AG04450 (cell line): ENCODE measurements at regions not wholly inside any gene's neighbourhood (a gene's known extent, or its start where the extent isn't known, plus 50 kb on each side); places are given as distances from the start of the nearest gene placed in this dataset.
A peak's percentile ranks its signal among the peaks of the same experiment; 100 is the strongest.
"Not testable (repeated sequence)": the region's sequence is repeated elsewhere in the genome, so short reads cannot be mapped to it uniquely, and the experiment has no call there.

Experiments
- CTCF ChIA-PET: fragments of 300-600, 350-600 bp; formaldehyde crosslinking; extraction: SDS; loops from one replicate; lab custom pipeline; 2022; ENCODE audit warnings: antibody characterized with exemption, inconsistent platforms; lab: Charles Lee
- POLR2A ChIA-PET: fragments of 350-600 bp; formaldehyde crosslinking; extraction: SDS; loops from one replicate; lab custom pipeline; 2021; ENCODE audit warnings: antibody characterized with exemption, inconsistent platforms; lab: Yijun Ruan, JAX
- DNase-seq: peaks from one replicate; pipeline ENCODE4 v3.0.0-alpha.2; 2011; ENCODE audit warnings: low read depth, low spot score
- H3K27ac ChIP-seq: one replicate; pipeline ENCODE4 v1.5.1; 2012; ENCODE audit warnings: low read depth, low read length, control low read depth
- H3K27me3 ChIP-seq: one replicate; pipeline ENCODE4 v1.6.0; 2012; ENCODE audit warnings: low read length; ENCODE audit not compliant: control insufficient read depth, insufficient read depth
- H3K4me3 ChIP-seq: 2 replicates; pipeline ENCODE4 v1.5.1; 2011; ENCODE audit warnings: mild to moderate bottlenecking, low read depth, low read length, control low read depth
- H3K9me3 ChIP-seq: 2 replicates; pipeline ENCODE4 v1.5.1; 2012; ENCODE audit warnings: low read length; ENCODE audit not compliant: control insufficient read depth, insufficient read depth
- CTCF ChIP-seq: IDR thresholded peaks from 2 replicates; pipeline ENCODE4 v1.5.1; 2011; ENCODE audit warnings: low read depth, low read length, control low read depth, inconsistent platforms

GRCh38 chr1:232575763-232576040, 54.2 kb downstream of the SIPA1L2 start:
- no peak overlapping the region for H3K4me3 ChIP-seq
- POLR2A ChIA-PET = no interaction called here
- CTCF ChIA-PET = no interaction called here
- no peaks in the 10 kb centered on the region for H3K9me3 ChIP-seq
- H3K27ac ChIP-seq = no peak overlapping the region
- DNase-seq = no peak
- no peak for TF ChIP-seq CTCF
- no peaks in the 10 kb centered on the region for H3K27me3 ChIP-seq

GRCh38 chr1:232574889-232575762, 54.8 kb downstream of the SIPA1L2 start:
- no peaks in the 10 kb centered on the region for H3K27me3 ChIP-seq
- DNase-seq = peak; percentile 30
- no peak overlapping the region for H3K27ac ChIP-seq
- H3K9me3 ChIP-seq = no peaks in the 10 kb centered on the region
- no peak for TF ChIP-seq CTCF
- CTCF ChIA-PET = no interaction called here
- POLR2A ChIA-PET = no interaction called here
- peak overlapping the region; percentile 2; the same call in 1 of the 2 replicates for H3K4me3 ChIP-seq

GRCh38 chr1:232574077-232574476, 55.9 kb downstream of the SIPA1L2 start:
- no peak overlapping the region for H3K27ac ChIP-seq
- ChIA-PET CTCF (interaction anchor here (0.6 kb wide), 1 partner anchor 24 kb away, joined by 5 read pairs; no protein-coding TSS in a partner anchor), POLR2A (no interaction called here)
- H3K9me3 ChIP-seq = no peaks in the 10 kb centered on the region
- no peak for TF ChIP-seq CTCF
- DNase-seq = no peak
- H3K4me3 ChIP-seq = no peak overlapping the region
- no peaks in the 10 kb centered on the region for H3K27me3 ChIP-seq

GRCh38 chr1:232571523-232571922, 58.4 kb downstream of the SIPA1L2 start:
- DNase-seq = no peak
- Histone ChIP-seq H3K4me3 (no peak overlapping the region), H3K27me3 (no peaks in the 10 kb centered on the region), H3K27ac (no peak overlapping the region), H3K9me3 (no peaks in the 10 kb centered on the region)
- ChIA-PET POLR2A (no interaction called here), CTCF (no interaction called here)
- TF ChIP-seq CTCF = no peak

- no peak for TF ChIP-seq CTCF
- POLR2A ChIA-PET = no interaction called here
- DNase-seq = no peak
- CTCF ChIA-PET = no interaction called here
- Histone ChIP-seq H3K9me3 (no peaks in the 10 kb centered on the region), H3K27me3 (no peaks in the 10 kb centered on the region), H3K27ac (no peak overlapping the region), H3K4me3 (no peak overlapping the region)
Observed at GRCh38 chr1:232570007-232570406, 59.9 kb downstream of the SIPA1L2 start.

- DNase-seq, H3K4me3 ChIP-seq, H3K27ac ChIP-seq, H3K27me3 ChIP-seq, H3K9me3 ChIP-seq, CTCF ChIA-PET, POLR2A ChIA-PET: not testable (repeated sequence)
Observed at GRCh38 chr1:232569554-232569921, 60.4 kb downstream of the SIPA1L2 start.
